ENCODE measurements at regions not wholly inside any gene's neighbourhood (a gene's known extent, or its start where the extent isn't known, plus 50 kb on each side); places are given as distances from the start of the nearest gene placed in this dataset.
"Not testable (repeated sequence)": the region's sequence is repeated elsewhere in the genome, so short reads cannot be mapped to it uniquely, and the experiment has no call there.

- TF ChIP-seq CTCF, POLR2A (IDR thresholded peaks at IDR 0.05): not testable (repeated sequence)
Measured at GRCh38 chr5:86284400-86285190, 333.1 kb upstream of the COX7C start.
